GM18861 (cell line): ENCODE measurements at regions not wholly inside any gene's neighbourhood (a gene's known extent, or its start where the extent isn't known, plus 50 kb on each side); places are given as distances from the start of the nearest gene placed in this dataset.
A peak's percentile ranks its signal among the peaks of the same experiment; 100 is the strongest.

ENCODE experiments used
- ATAC-seq: cut with Tn5 transposase; IDR thresholded peaks from one replicate; pipeline ENCODE4 v1.9.1; 2021; ENCODE audit not compliant: unreplicated experiment

- no peak for ATAC-seq
These were observed 53.7 kb downstream of the RPS12 start for GRCh38 chr6:132868057-132868456.

GRCh38 chr6:132872923-132873322, 58.6 kb downstream of the RPS12 start:
- ATAC-seq: peak; percentile 100

- ATAC-seq: no peak
These were observed 62.6 kb downstream of the RPS12 start for GRCh38 chr6:132877003-132877402.

GRCh38 chr6:132887204-132887603, 72.8 kb downstream of the RPS12 start:
- no peak for ATAC-seq

GRCh38 chr6:132888701-132889100, 74.3 kb downstream of the RPS12 start:
- no peak for ATAC-seq

GRCh38 chr6:132892929-132893771, 78.8 kb downstream of the RPS12 start:
- no peak for ATAC-seq

- ATAC-seq: no peak
These were observed 79.6 kb downstream of the RPS12 start for GRCh38 chr6:132893772-132894490.

- ATAC-seq: no peak
These were observed 84.0 kb downstream of the RPS12 start for GRCh38 chr6:132898376-132898775.

GRCh38 chr6:132900849-132901248, 86.5 kb downstream of the RPS12 start:
- ATAC-seq: no peak

GRCh38 chr6:132902901-132903300, 88.5 kb downstream of the RPS12 start:
- ATAC-seq: no peak

- no peak for ATAC-seq
These were observed 92.9 kb downstream of the RPS12 start for GRCh38 chr6:132907231-132907630.

- ATAC-seq: no peak
These were observed 93.5 kb downstream of the RPS12 start for GRCh38 chr6:132907914-132908313.

GRCh38 chr6:132909742-132910141, 95.4 kb downstream of the RPS12 start:
- no peak for ATAC-seq

GRCh38 chr6:132910759-132911158, 96.4 kb downstream of the RPS12 start:
- ATAC-seq: no peak

- ATAC-seq: no peak
These were observed 104.9 kb downstream of the RPS12 start for GRCh38 chr6:132919045-132919860.

- ATAC-seq: no peak
These were observed 113.3 kb downstream of the RPS12 start for GRCh38 chr6:132927713-132928112.

GRCh38 chr6:132929141-132929540, 114.8 kb downstream of the RPS12 start:
- ATAC-seq: no peak

GRCh38 chr6:132931313-132931712, 116.9 kb downstream of the RPS12 start:
- ATAC-seq: no peak

- no peak for ATAC-seq
These were observed 117.7 kb downstream of the RPS12 start for GRCh38 chr6:132931936-132932514.

- no peak for ATAC-seq
These were observed 118.2 kb downstream of the RPS12 start for GRCh38 chr6:132932588-132932987.

GRCh38 chr6:132933090-132933489, 118.7 kb downstream of the RPS12 start:
- ATAC-seq: no peak
